ENCODE measurements at regions not wholly inside any gene's neighbourhood (a gene's known extent, or its start where the extent isn't known, plus 50 kb on each side); places are given as distances from the start of the nearest gene placed in this dataset.

- no peaks in the 10 kb centered on the region for H3K27me3 ChIP-seq (ENCODE audit: insufficient read depth)
- H3K9ac ChIP-seq, result no peak overlapping the region
- TF ChIP-seq EP300 (IDR thresholded peaks at IDR 0.05; ENCODE audit: borderline replicate concordance in 1 of 2, low read depth in 1 of 2, low read length in 1 of 2) (no peak), CTCF (IDR thresholded peaks at IDR 0.05) (peak; percentile 11; the same call in 1 of the 2 replicates), GABPA (IDR thresholded peaks at IDR 0.05; ENCODE audit: low read depth) (no peak)
- TF ChIP-seq, protein P1, sequence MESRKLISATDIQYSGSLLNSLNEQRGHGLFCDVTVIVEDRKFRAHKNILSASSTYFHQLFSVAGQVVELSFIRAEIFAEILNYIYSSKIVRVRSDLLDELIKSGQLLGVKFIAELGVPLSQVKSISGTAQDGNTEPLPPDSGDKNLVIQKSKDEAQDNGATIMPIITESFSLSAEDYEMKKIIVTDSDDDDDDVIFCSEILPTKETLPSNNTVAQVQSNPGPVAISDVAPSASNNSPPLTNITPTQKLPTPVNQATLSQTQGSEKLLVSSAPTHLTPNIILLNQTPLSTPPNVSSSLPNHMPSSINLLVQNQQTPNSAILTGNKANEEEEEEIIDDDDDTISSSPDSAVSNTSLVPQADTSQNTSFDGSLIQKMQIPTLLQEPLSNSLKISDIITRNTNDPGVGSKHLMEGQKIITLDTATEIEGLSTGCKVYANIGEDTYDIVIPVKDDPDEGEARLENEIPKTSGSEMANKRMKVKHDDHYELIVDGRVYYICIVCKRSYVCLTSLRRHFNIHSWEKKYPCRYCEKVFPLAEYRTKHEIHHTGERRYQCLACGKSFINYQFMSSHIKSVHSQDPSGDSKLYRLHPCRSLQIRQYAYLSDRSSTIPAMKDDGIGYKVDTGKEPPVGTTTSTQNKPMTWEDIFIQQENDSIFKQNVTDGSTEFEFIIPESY (IDR thresholded peaks at IDR 0.05; ENCODE audit: borderline replicate concordance, low read depth), result no peak
- TF ChIP-seq, protein P2, sequence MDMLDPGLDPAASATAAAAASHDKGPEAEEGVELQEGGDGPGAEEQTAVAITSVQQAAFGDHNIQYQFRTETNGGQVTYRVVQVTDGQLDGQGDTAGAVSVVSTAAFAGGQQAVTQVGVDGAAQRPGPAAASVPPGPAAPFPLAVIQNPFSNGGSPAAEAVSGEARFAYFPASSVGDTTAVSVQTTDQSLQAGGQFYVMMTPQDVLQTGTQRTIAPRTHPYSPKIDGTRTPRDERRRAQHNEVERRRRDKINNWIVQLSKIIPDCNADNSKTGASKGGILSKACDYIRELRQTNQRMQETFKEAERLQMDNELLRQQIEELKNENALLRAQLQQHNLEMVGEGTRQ (IDR thresholded peaks at IDR 0.05; ENCODE audit: borderline replicate concordance, low read depth, low read length), result no peak
- H3K79me2 ChIP-seq (ENCODE audit: insufficient read depth), result no peaks in the 10 kb centered on the region
- H3K9me3 ChIP-seq, result no peaks in the 10 kb centered on the region
- no peak overlapping the region for H3K4me2 ChIP-seq
- no peak overlapping the region for H2AFZ ChIP-seq (ENCODE audit: low read depth)
- peak; percentile 1 for DNase-seq
- ChIA-PET POLR2A (no interaction called here), CTCF (no interaction called here)
- H3K36me3 ChIP-seq (replicated peaks in 1 of 2; ENCODE audit: control insufficient read depth in 1 of 2, insufficient read depth in 2 of 2, low read length in 1 of 2), result no peaks in the 10 kb centered on the region
- WGBS (ENCODE audit: low lambda C conversion rate), result 3% methylated on average over 2 of the region's 2 CpGs
- no peaks in the 10 kb centered on the region for H4K20me1 ChIP-seq (ENCODE audit: insufficient read depth)
- no peaks in the 10 kb centered on the region for H3F3A ChIP-seq (replicated peaks; ENCODE audit: insufficient read depth)
- H3K4me1 ChIP-seq (ENCODE audit: control insufficient read depth in 1 of 2, insufficient read depth in 2 of 2, low read depth in 1 of 2, low read length in 1 of 2), result no peaks in the 10 kb centered on the region
- H3K27ac ChIP-seq (ENCODE audit: low read depth in 2 of 2, low read length in 1 of 2), result no peak overlapping the region
- no peak overlapping the region for H3K4me3 ChIP-seq (ENCODE audit: low read depth in 2 of 2, low read length in 1 of 2)
- no peaks in the 10 kb centered on the region for H3K9me2 ChIP-seq
These were observed 1609.7 kb upstream of the CDH9 start for GRCh38 chr5:28648108-28648507.

GRCh38 chr5:28632607-28633006, 1594.2 kb upstream of the CDH9 start:
- no peak for TF ChIP-seq JUND (IDR thresholded peaks at IDR 0.05)
- no peak for TF ChIP-seq NRF1 (IDR thresholded peaks at IDR 0.05; ENCODE audit: low read depth, low read length)
- TF ChIP-seq, protein P2 (IDR thresholded peaks at IDR 0.05; ENCODE audit: borderline replicate concordance, low read depth, low read length), result no peak
- TF ChIP-seq GABPA (IDR thresholded peaks at IDR 0.05; ENCODE audit: low read depth), result no peak
- TF ChIP-seq USF1 (IDR thresholded peaks at IDR 0.05; ENCODE audit: borderline replicate concordance, low read depth), result no peak
- no peak for TF ChIP-seq SMC3 (IDR thresholded peaks at IDR 0.05; ENCODE audit: low read depth, low read length)
- TF ChIP-seq CHD2 (IDR thresholded peaks at IDR 0.05; ENCODE audit: low read length, partially characterized antibody), result no peak
- no peak for TF ChIP-seq POLR2AphosphoS5 (IDR thresholded peaks at IDR 0.05; ENCODE audit: low read depth, low read length)
- no peak for TF ChIP-seq MEF2A (IDR thresholded peaks at IDR 0.05; ENCODE audit: borderline replicate concordance, low read depth)
- no peak for DNase-seq
- Histone ChIP-seq H2AFZ (ENCODE audit: low read depth) (no peak overlapping the region), H3K9ac (no peak overlapping the region), H3K79me2 (ENCODE audit: insufficient read depth) (no peaks in the 10 kb centered on the region), H3K27ac (ENCODE audit: low read depth in 2 of 2, low read length in 1 of 2) (no peak overlapping the region), H3K4me3 (ENCODE audit: low read depth in 2 of 2, low read length in 1 of 2) (no peak overlapping the region), H3K9me3 (no peaks in the 10 kb centered on the region), H3F3A (replicated peaks; ENCODE audit: insufficient read depth) (no peaks in the 10 kb centered on the region), H3K4me1 (ENCODE audit: control insufficient read depth in 1 of 2, insufficient read depth in 2 of 2, low read depth in 1 of 2, low read length in 1 of 2) (no peaks in the 10 kb centered on the region), H3K27me3 (ENCODE audit: insufficient read depth) (no peaks in the 10 kb centered on the region), H3K4me2 (no peak overlapping the region), H4K20me1 (ENCODE audit: insufficient read depth) (no peaks in the 10 kb centered on the region), H3K36me3 (replicated peaks in 1 of 2; ENCODE audit: control insufficient read depth in 1 of 2, insufficient read depth in 2 of 2, low read length in 1 of 2) (no peaks in the 10 kb centered on the region), H3K9me2 (no peaks in the 10 kb centered on the region)
- 14% methylated on average over 9 of the region's 9 CpGs for WGBS (ENCODE audit: low lambda C conversion rate)
- ChIA-PET CTCF (no interaction called here), POLR2A (no interaction called here)

Measured in SK-N-SH (cell line).